HEK293 (cell line): ENCODE measurements at regions not wholly inside any gene's neighbourhood (a gene's known extent, or its start where the extent isn't known, plus 50 kb on each side); places are given as distances from the start of the nearest gene placed in this dataset.

Experiments
- CTCF ChIA-PET: fragments of 350-600 bp; formaldehyde crosslinking; extraction: SDS; loops from one replicate; lab custom pipeline; 2021; ENCODE audit warnings: antibody characterized with exemption; lab: Yijun Ruan, JAX
- POLR2A ChIA-PET: fragments of 300-600 bp; formaldehyde crosslinking; extraction: SDS; loops from one replicate; lab custom pipeline; 2020; ENCODE audit warnings: antibody characterized with exemption, inconsistent platforms; lab: Yijun Ruan, JAX
- H3K27ac ChIP-seq: fragments of 200-500 bp; sonication (Bioruptor generic); 2 replicates; pipeline ENCODE4 v1.5.1; 2014; ENCODE audit warnings: low read depth, low read length, control low read depth, inconsistent platforms; ENCODE audit errors: extremely low read depth
- H3K36me3 ChIP-seq, 2 experiments: fragments of 200-500 bp in 1 of 2; sonication (Bioruptor generic) in 1 of 2; 1 replicate in 1 of 2; 2 replicates in 1 of 2; pipeline ENCODE4 v1.5.1; 2014 to 2017; ENCODE audit warnings: inconsistent platforms in 2 of 2, low read length in 2 of 2; ENCODE audit not compliant: control insufficient read depth in 2 of 2, insufficient read depth in 1 of 2
- H3K4me1 ChIP-seq: fragments of 200-500 bp; sonication (Bioruptor generic); 2 replicates; pipeline ENCODE4 v1.5.1; 2014; ENCODE audit warnings: mild to moderate bottlenecking, low read length, inconsistent platforms; ENCODE audit not compliant: control insufficient read depth, insufficient read depth
- H3K4me3 ChIP-seq: 2 replicates; pipeline ENCODE4 v1.5.1; 2011; ENCODE audit warnings: low read depth, mild to moderate bottlenecking, control low read depth, low read length, moderate library complexity
- H3K9me3 ChIP-seq: fragments of 200-500 bp; sonication (Bioruptor generic); 2 replicates; pipeline ENCODE4 v1.5.1; 2014; ENCODE audit warnings: low read depth, low read length, inconsistent platforms; ENCODE audit not compliant: control insufficient read depth, insufficient read depth
- HOXA7 ChIP-seq: sonication (generic); formaldehyde crosslinking; IDR thresholded peaks from 2 replicates; pipeline ENCODE4 v1.8.1; 2022; ENCODE audit warnings: missing genetic modification reagents, borderline replicate concordance
- IKZF3 ChIP-seq: fragments of 450-650 bp; IDR thresholded peaks from 2 replicates; pipeline ENCODE4 v1.5.0; 2018; ENCODE audit warnings: missing biosample characterization, mild to moderate bottlenecking, missing genetic modification characterization, moderate library complexity
- KLF1 ChIP-seq: fragments of 450-650 bp; formaldehyde crosslinking; IDR thresholded peaks from 2 replicates; pipeline ENCODE4 v1.5.1; 2016; ENCODE audit warnings: missing biosample characterization, missing genetic modification characterization
- KLF8 ChIP-seq: fragments of 450-650 bp; formaldehyde crosslinking; IDR thresholded peaks from 2 replicates; pipeline ENCODE4 v1.5.1; 2016; ENCODE audit warnings: missing biosample characterization, missing genetic modification characterization
- MYNN ChIP-seq: fragments of 450-650 bp; formaldehyde crosslinking; IDR thresholded peaks from 2 replicates; pipeline ENCODE4 v1.5.1; 2016; ENCODE audit warnings: missing biosample characterization, missing genetic modification characterization, borderline replicate concordance
- RBAK ChIP-seq: fragments of 450-650 bp; formaldehyde crosslinking; IDR thresholded peaks from 2 replicates; pipeline ENCODE4 v1.5.1; 2016; ENCODE audit warnings: missing biosample characterization, missing genetic modification characterization
- TCF7L2 ChIP-seq: IDR thresholded peaks from 2 replicates; pipeline ENCODE4 v1.6.1; 2011; ENCODE audit warnings: low read depth, mild to moderate bottlenecking, inconsistent platforms, low read length, moderate library complexity, borderline replicate concordance
- YY1 ChIP-seq: fragments of 450-650 bp; formaldehyde crosslinking; IDR thresholded peaks from 2 replicates; pipeline ENCODE4 v1.5.1; 2018; ENCODE audit warnings: missing biosample characterization, missing genetic modification characterization
- ZFP41 ChIP-seq: fragments of 450-650 bp; formaldehyde crosslinking; IDR thresholded peaks from 2 replicates; pipeline ENCODE4 v1.5.1; 2016; ENCODE audit warnings: missing biosample characterization, missing genetic modification characterization, borderline replicate concordance
- ZNF133 ChIP-seq: fragments of 450-650 bp; formaldehyde crosslinking; IDR thresholded peaks from 2 replicates; pipeline ENCODE4 v1.5.1; 2016; ENCODE audit warnings: missing biosample characterization, missing genetic modification characterization
- ZNF155 ChIP-seq: fragments of 450-650 bp; formaldehyde crosslinking; IDR thresholded peaks from 2 replicates; pipeline ENCODE4 v1.5.1; 2016; ENCODE audit warnings: missing biosample characterization, missing genetic modification characterization
- ZNF19 ChIP-seq: fragments of 450-650 bp; formaldehyde crosslinking; IDR thresholded peaks from 2 replicates; pipeline ENCODE4; 2016; ENCODE audit warnings: missing biosample characterization, missing genetic modification characterization, low read depth
- ZNF211 ChIP-seq: fragments of 450-650 bp; formaldehyde crosslinking; IDR thresholded peaks from 2 replicates; pipeline ENCODE4 v1.5.1; 2016; ENCODE audit warnings: low read depth, missing biosample characterization, missing genetic modification characterization
- ZNF248 ChIP-seq: fragments of 450-650 bp; formaldehyde crosslinking; IDR thresholded peaks from 2 replicates; pipeline ENCODE4 v1.5.1; 2017; ENCODE audit warnings: missing biosample characterization, missing genetic modification characterization
- ZNF266 ChIP-seq: fragments of 450-650 bp; formaldehyde crosslinking; IDR thresholded peaks from 2 replicates; pipeline ENCODE4 v1.5.1; 2016; ENCODE audit warnings: missing biosample characterization, missing genetic modification characterization, low read depth
- ZNF521 ChIP-seq: fragments of 450-650 bp; formaldehyde crosslinking; IDR thresholded peaks from 2 replicates; pipeline ENCODE4 v1.5.1; 2017; ENCODE audit warnings: missing biosample characterization, mild to moderate bottlenecking, missing genetic modification characterization
- ZNF621 ChIP-seq: fragments of 450-650 bp; formaldehyde crosslinking; IDR thresholded peaks from 2 replicates; pipeline ENCODE4 v1.5.1; 2017; ENCODE audit warnings: missing biosample characterization, missing genetic modification characterization
- ZNF747 ChIP-seq: fragments of 450-650 bp; formaldehyde crosslinking; IDR thresholded peaks from 2 replicates; pipeline ENCODE4 v1.5.1; 2016; ENCODE audit warnings: missing biosample characterization, missing genetic modification characterization
- ZNF792 ChIP-seq: fragments of 450-650 bp; formaldehyde crosslinking; IDR thresholded peaks from 2 replicates; pipeline ENCODE4 v1.5.1; 2016; ENCODE audit warnings: missing biosample characterization, missing genetic modification characterization
- TF ChIP-seq, protein P1 (sequence below): IDR thresholded peaks from 2 replicates; pipeline ENCODE4 v1.6.1; 2011; ENCODE audit warnings: mild to moderate bottlenecking, low read depth, low read length, borderline replicate concordance
- TF ChIP-seq, protein P2 (sequence below): fragments of 450-650 bp; formaldehyde crosslinking; IDR thresholded peaks from 2 replicates; pipeline ENCODE4 v1.5.1; 2016; ENCODE audit warnings: missing biosample characterization, missing genetic modification characterization
- TF ChIP-seq, protein P3 (sequence below): fragments of 450-650 bp; formaldehyde crosslinking; IDR thresholded peaks from 2 replicates; pipeline ENCODE4 v1.5.1; 2016; ENCODE audit warnings: missing biosample characterization, missing genetic modification characterization
- TF ChIP-seq, protein P4 (sequence below): fragments of 450-650 bp; formaldehyde crosslinking; IDR thresholded peaks from 2 replicates; pipeline ENCODE4 v1.5.1; 2016; ENCODE audit warnings: missing biosample characterization, missing genetic modification characterization
- TF ChIP-seq, protein P5 (sequence below): fragments of 450-650 bp; formaldehyde crosslinking; IDR thresholded peaks from 2 replicates; pipeline ENCODE4; 2016; ENCODE audit warnings: missing biosample characterization, missing genetic modification characterization
- TF ChIP-seq, protein P6 (sequence below): fragments of 450-650 bp; formaldehyde crosslinking; IDR thresholded peaks from 2 replicates; pipeline ENCODE4 v1.5.1; 2017; ENCODE audit warnings: missing biosample characterization, mild to moderate bottlenecking, missing genetic modification characterization, moderate library complexity
- TF ChIP-seq, protein P7 (sequence below): fragments of 450-650 bp; formaldehyde crosslinking; IDR thresholded peaks from 2 replicates; pipeline ENCODE4 v1.5.1; 2016; ENCODE audit warnings: missing biosample characterization, missing genetic modification characterization

DNA sequence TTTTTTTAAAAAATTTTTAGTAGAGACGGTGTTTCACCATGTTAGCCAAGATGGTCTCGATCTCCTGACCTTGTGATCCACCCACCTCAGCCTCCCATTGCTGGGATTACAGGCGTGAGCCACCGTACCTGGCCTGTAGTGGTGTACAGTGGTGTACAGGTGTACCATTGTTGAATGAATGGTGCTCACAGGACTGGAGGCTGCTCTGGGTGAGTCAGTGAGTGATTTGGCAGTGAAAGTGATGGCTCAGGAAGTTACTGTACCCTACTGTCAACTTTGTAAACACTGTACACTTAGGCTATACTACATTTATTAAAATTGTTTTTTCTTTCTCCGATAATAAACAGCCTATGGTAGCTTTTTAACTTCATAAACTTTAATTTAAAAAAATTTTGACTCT lies 122.8 kb upstream of the EEF1E1 start:
- Histone ChIP-seq H3K4me3 (no peak overlapping the region), H3K9me3 (no peaks in the 10 kb centered on the region), H3K36me3 (no peaks in the 10 kb centered on the region), H3K27ac (no peak overlapping the region), H3K4me1 (no peaks in the 10 kb centered on the region)
- CTCF ChIA-PET: interaction anchor here (0.7 to 1.3 kb wide), 2 partner anchors 94 to 1026 kb away, joined by 3 to 9 read pairs; no protein-coding TSS in a partner anchor
- no peak for TF ChIP-seq ZNF155 (tag by site-specific recombination)
- TF ChIP-seq, protein P1, sequence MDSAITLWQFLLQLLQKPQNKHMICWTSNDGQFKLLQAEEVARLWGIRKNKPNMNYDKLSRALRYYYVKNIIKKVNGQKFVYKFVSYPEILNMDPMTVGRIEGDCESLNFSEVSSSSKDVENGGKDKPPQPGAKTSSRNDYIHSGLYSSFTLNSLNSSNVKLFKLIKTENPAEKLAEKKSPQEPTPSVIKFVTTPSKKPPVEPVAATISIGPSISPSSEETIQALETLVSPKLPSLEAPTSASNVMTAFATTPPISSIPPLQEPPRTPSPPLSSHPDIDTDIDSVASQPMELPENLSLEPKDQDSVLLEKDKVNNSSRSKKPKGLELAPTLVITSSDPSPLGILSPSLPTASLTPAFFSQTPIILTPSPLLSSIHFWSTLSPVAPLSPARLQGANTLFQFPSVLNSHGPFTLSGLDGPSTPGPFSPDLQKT: no peak
- TF ChIP-seq YY1 (tag by site-specific recombination): no peak
- no peak for TF ChIP-seq IKZF3 (tag by site-specific recombination)
- TF ChIP-seq, protein P2, sequence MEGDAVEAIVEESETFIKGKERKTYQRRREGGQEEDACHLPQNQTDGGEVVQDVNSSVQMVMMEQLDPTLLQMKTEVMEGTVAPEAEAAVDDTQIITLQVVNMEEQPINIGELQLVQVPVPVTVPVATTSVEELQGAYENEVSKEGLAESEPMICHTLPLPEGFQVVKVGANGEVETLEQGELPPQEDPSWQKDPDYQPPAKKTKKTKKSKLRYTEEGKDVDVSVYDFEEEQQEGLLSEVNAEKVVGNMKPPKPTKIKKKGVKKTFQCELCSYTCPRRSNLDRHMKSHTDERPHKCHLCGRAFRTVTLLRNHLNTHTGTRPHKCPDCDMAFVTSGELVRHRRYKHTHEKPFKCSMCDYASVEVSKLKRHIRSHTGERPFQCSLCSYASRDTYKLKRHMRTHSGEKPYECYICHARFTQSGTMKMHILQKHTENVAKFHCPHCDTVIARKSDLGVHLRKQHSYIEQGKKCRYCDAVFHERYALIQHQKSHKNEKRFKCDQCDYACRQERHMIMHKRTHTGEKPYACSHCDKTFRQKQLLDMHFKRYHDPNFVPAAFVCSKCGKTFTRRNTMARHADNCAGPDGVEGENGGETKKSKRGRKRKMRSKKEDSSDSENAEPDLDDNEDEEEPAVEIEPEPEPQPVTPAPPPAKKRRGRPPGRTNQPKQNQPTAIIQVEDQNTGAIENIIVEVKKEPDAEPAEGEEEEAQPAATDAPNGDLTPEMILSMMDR (tag by site-specific recombination): no peak
- TF ChIP-seq ZNF133: no peak
- TF ChIP-seq, protein P3, sequence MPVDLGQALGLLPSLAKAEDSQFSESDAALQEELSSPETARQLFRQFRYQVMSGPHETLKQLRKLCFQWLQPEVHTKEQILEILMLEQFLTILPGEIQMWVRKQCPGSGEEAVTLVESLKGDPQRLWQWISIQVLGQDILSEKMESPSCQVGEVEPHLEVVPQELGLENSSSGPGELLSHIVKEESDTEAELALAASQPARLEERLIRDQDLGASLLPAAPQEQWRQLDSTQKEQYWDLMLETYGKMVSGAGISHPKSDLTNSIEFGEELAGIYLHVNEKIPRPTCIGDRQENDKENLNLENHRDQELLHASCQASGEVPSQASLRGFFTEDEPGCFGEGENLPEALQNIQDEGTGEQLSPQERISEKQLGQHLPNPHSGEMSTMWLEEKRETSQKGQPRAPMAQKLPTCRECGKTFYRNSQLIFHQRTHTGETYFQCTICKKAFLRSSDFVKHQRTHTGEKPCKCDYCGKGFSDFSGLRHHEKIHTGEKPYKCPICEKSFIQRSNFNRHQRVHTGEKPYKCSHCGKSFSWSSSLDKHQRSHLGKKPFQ (tag by site-specific recombination): no peak
- TF ChIP-seq, protein P4, sequence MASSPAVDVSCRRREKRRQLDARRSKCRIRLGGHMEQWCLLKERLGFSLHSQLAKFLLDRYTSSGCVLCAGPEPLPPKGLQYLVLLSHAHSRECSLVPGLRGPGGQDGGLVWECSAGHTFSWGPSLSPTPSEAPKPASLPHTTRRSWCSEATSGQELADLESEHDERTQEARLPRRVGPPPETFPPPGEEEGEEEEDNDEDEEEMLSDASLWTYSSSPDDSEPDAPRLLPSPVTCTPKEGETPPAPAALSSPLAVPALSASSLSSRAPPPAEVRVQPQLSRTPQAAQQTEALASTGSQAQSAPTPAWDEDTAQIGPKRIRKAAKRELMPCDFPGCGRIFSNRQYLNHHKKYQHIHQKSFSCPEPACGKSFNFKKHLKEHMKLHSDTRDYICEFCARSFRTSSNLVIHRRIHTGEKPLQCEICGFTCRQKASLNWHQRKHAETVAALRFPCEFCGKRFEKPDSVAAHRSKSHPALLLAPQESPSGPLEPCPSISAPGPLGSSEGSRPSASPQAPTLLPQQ: no peak
- no peak for TF ChIP-seq ZNF248 (tag by site-specific recombination)
- TF ChIP-seq, protein P5, sequence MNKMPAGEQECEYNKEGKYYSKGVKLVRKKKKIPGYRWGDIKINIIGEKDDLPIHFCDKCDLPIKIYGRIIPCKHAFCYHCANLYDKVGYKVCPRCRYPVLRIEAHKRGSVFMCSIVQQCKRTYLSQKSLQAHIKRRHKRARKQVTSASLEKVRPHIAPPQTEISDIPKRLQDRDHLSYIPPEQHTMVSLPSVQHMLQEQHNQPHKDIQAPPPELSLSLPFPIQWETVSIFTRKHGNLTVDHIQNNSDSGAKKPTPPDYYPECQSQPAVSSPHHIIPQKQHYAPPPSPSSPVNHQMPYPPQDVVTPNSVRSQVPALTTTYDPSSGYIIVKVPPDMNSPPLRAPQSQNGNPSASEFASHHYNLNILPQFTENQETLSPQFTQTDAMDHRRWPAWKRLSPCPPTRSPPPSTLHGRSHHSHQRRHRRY (tag by site-specific recombination): no peak
- TF ChIP-seq KLF8: no peak
- TF ChIP-seq TCF7L2: no peak
- POLR2A ChIA-PET: no interaction called here

DNA sequence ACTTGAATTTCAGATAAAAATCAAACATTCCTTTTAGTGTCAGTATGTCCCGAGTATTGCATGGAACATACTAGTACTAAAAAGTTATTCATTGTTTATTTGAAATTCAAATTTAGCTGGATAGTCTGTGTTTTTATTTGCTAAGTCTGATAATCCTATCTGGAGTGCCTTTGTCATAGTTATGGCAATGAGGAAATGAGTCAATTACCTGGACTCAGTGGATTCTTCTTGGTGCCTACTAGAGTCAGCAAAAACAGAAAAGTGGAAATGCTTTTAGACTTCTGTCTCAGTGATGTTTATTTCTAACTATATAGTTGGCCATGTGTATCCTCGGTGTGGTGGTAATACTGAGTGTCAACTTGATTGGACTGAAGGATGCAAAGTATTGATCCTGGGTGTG lies 121.3 kb upstream of the EEF1E1 start:
- H3K4me1 ChIP-seq: no peaks in the 10 kb centered on the region
- ChIA-PET POLR2A (no interaction called here), CTCF (interaction anchor here (7.2 kb wide), 1 partner anchor 93 kb away, joined by 475 read pairs; no protein-coding TSS in a partner anchor)
- H3K27ac ChIP-seq: no peak overlapping the region
- no peaks in the 10 kb centered on the region for H3K36me3 ChIP-seq
- H3K9me3 ChIP-seq: no peaks in the 10 kb centered on the region
- H3K4me3 ChIP-seq: no peak overlapping the region
- no peak for TF ChIP-seq ZNF19
- TF ChIP-seq ZNF792 (tag by site-specific recombination): no peak
- TF ChIP-seq ZNF521 (tag by site-specific recombination): no peak
- no peak for TF ChIP-seq ZNF621 (tag by site-specific recombination)
- no peak for TF ChIP-seq ZNF211 (tag by site-specific recombination)
- TF ChIP-seq, protein P6, sequence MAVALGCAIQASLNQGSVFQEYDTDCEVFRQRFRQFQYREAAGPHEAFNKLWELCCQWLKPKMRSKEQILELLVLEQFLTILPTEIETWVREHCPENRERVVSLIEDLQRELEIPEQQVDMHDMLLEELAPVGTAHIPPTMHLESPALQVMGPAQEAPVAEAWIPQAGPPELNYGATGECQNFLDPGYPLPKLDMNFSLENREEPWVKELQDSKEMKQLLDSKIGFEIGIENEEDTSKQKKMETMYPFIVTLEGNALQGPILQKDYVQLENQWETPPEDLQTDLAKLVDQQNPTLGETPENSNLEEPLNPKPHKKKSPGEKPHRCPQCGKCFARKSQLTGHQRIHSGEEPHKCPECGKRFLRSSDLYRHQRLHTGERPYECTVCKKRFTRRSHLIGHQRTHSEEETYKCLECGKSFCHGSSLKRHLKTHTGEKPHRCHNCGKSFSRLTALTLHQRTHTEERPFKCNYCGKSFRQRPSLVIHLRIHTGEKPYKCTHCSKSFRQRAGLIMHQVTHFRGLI: no peak
- TF ChIP-seq ZNF266 (tag by site-specific recombination): no peak
- TF ChIP-seq ZFP41 (tag by site-specific recombination): no peak
- no peak for TF ChIP-seq ZNF747
- no peak for TF ChIP-seq RBAK (tag by site-specific recombination)
- no peak for TF ChIP-seq KLF1 (tag by site-specific recombination)
- TF ChIP-seq HOXA7 (CRISPR knock-in tag): no peak
- no peak for TF ChIP-seq MYNN (tag by site-specific recombination)
- TF ChIP-seq, protein P7, sequence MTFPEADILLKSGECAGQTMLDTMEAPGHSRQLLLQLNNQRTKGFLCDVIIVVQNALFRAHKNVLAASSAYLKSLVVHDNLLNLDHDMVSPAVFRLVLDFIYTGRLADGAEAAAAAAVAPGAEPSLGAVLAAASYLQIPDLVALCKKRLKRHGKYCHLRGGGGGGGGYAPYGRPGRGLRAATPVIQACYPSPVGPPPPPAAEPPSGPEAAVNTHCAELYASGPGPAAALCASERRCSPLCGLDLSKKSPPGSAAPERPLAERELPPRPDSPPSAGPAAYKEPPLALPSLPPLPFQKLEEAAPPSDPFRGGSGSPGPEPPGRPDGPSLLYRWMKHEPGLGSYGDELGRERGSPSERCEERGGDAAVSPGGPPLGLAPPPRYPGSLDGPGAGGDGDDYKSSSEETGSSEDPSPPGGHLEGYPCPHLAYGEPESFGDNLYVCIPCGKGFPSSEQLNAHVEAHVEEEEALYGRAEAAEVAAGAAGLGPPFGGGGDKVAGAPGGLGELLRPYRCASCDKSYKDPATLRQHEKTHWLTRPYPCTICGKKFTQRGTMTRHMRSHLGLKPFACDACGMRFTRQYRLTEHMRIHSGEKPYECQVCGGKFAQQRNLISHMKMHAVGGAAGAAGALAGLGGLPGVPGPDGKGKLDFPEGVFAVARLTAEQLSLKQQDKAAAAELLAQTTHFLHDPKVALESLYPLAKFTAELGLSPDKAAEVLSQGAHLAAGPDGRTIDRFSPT (tag by site-specific recombination): no peak
